ENCODE measurements at regions not wholly inside any gene's neighbourhood (a gene's known extent, or its start where the extent isn't known, plus 50 kb on each side); places are given as distances from the start of the nearest gene placed in this dataset.

DNA sequence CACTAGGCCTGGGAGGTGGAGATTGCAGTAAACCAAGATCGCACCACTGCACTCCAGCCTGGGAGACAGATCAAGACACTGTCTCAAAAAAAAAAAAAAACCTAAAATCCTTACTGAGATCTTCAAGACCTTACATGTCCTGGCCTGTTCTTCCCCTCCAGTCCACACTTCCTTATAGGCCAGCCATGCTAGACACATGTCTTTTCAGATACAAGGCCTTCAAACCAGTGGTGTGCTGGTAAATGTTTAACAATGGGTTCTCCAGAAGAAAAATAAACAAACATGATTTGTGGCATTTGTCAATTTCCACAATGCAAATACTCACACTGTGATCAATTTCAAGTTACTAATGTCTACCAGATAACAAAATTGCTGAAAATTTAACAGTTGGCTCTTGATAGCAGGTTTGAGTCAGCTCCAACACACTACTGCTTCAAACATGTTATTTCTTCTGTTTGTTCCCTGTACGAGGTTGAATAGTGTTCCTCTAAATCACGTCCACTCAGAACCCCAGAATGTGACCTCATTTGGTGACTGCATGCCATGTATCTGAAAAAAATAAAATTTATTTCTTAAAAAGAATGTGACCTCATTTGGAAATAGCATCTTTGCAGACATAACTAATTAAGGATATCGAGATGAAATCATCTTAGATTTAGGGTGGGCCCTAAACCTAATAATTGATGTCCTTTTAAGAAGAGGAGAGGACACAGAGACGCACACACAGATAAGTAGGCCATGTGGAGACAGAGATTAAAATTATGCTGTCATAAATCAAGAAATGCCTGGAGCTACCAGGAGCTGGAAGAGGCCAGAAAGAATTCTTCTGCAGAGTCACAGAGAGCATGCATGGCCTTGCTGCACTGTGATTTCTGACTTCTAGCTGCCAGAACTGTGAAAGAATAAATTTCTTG is 144.4 kb downstream of the ZNF674 start:
- H3K4me3 ChIP-seq (ENCODE audit: low read depth in 1 of 2, low read length in 2 of 2): no peak overlapping the region
- H3K27ac ChIP-seq (ENCODE audit: low read depth in 2 of 2, low read length in 1 of 2): no peak overlapping the region
- no peaks in the 10 kb centered on the region for H3K36me3 ChIP-seq (ENCODE audit: control insufficient read depth in 2 of 2, insufficient read depth in 2 of 2, low read length in 1 of 2)
- peaks cover 0 to 13% of the 10 kb centered on the region in 2 donors for H3K27me3 ChIP-seq (ENCODE audit: control insufficient read depth in 1 of 2, insufficient read depth in 2 of 2, low read length in 2 of 2)
- H3K9me3 ChIP-seq (ENCODE audit: control insufficient read depth in 2 of 2, insufficient read depth in 1 of 2, low read depth in 1 of 2, low read length in 1 of 2): no peaks in the 10 kb centered on the region
- 67 to 73% methylated on average over 5 of the region's 5 CpGs for WGBS, 2 donors
- no peaks in the 10 kb centered on the region for H3K4me1 ChIP-seq (ENCODE audit: control insufficient read depth in 2 of 2, insufficient read depth in 2 of 2, low read length in 1 of 2)

DNA sequence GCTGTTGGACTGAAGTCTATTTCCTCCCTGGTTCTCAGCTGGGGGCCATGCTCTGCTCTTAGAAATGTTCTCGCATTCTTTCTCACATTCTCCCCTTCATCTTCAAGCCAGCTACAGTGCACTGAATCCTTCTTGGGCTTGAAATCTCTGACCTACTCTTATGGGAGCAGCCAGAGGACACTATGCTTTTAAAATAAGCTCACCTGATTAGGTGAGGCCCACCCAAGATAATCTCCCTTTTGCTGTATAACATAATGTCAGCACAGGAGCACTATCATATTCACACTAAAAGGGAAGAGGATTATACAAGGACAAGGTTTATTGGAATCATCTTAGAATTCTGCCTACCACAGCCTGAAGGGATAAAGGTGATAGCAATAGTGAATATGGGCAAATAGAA is 146.3 kb downstream of the ZNF674 start:
- H3K9me3 ChIP-seq (ENCODE audit: control insufficient read depth in 2 of 2, insufficient read depth in 1 of 2, low read depth in 1 of 2, low read length in 1 of 2): no peaks in the 10 kb centered on the region
- H3K36me3 ChIP-seq (ENCODE audit: control insufficient read depth in 2 of 2, insufficient read depth in 2 of 2, low read length in 1 of 2): no peaks in the 10 kb centered on the region
- WGBS, 2 donors: 94 to 97% methylated on average over 1 of the region's 1 CpG
- no peaks in the 10 kb centered on the region for H3K4me1 ChIP-seq (ENCODE audit: control insufficient read depth in 2 of 2, insufficient read depth in 2 of 2, low read length in 1 of 2)
- no peak overlapping the region for H3K27ac ChIP-seq (ENCODE audit: low read depth in 2 of 2, low read length in 1 of 2)
- H3K27me3 ChIP-seq (ENCODE audit: control insufficient read depth in 1 of 2, insufficient read depth in 2 of 2, low read length in 2 of 2): peaks cover 0 to 6% of the 10 kb centered on the region in 2 donors
- no peak overlapping the region for H3K4me3 ChIP-seq (ENCODE audit: low read depth in 1 of 2, low read length in 2 of 2)

DNA sequence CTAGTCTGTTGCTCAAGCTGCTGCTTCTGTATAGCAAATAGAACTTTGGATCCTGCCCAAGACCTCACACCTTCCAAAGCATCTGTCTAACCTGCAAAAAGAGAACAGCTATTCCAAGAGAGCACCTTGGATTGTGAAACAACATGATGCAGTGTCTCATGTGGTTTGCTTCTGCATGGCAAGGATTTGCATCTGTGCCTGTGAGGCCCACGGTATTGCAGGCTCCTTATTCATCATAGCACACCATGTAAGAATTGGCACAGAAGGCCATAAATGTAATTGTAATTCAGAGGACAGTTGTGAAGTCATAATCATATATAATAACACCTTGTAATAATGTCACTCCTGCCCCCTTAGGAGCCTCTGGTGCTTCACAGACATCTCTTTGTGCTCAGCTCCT is 147.1 kb downstream of the ZNF674 start:
- no peaks in the 10 kb centered on the region for H3K36me3 ChIP-seq (ENCODE audit: control insufficient read depth in 2 of 2, insufficient read depth in 2 of 2, low read length in 1 of 2)
- 35 to 41% methylated on average over 1 of the region's 1 CpG for WGBS, 2 donors
- no peaks in the 10 kb centered on the region for H3K4me1 ChIP-seq (ENCODE audit: control insufficient read depth in 2 of 2, insufficient read depth in 2 of 2, low read length in 1 of 2)
- no peak overlapping the region for H3K4me3 ChIP-seq (ENCODE audit: low read depth in 1 of 2, low read length in 2 of 2)
- H3K9me3 ChIP-seq (ENCODE audit: control insufficient read depth in 2 of 2, insufficient read depth in 1 of 2, low read depth in 1 of 2, low read length in 1 of 2): no peaks in the 10 kb centered on the region
- no peak overlapping the region for H3K27ac ChIP-seq (ENCODE audit: low read depth in 2 of 2, low read length in 1 of 2)
- peaks cover 0 to 6% of the 10 kb centered on the region in 2 donors for H3K27me3 ChIP-seq (ENCODE audit: control insufficient read depth in 1 of 2, insufficient read depth in 2 of 2, low read length in 2 of 2)

DNA sequence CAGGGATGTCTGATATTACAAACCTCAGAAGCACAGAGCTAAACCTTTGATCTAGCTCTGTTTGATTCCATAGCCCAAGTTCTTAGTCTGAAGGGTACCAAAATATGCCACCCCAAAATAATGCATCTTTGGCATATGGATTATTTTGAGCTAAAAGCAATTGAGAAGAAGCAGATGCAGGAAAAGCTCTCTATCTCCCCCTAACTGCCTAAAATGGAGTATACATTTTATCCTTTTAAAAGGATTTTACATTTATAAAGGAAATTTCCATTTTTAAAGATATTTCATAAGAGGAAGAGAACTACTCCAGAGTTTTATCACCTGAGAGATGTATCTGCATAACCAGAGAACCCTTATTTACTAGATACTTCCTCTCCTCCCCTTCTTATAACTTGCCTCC is 158.7 kb downstream of the ZNF674 start:
- H3K27me3 ChIP-seq (ENCODE audit: control insufficient read depth in 1 of 2, insufficient read depth in 2 of 2, low read length in 2 of 2): peaks cover 0 to 7% of the 10 kb centered on the region in 2 donors
- H3K36me3 ChIP-seq (ENCODE audit: control insufficient read depth in 2 of 2, insufficient read depth in 2 of 2, low read length in 1 of 2): no peaks in the 10 kb centered on the region
- H3K4me1 ChIP-seq (ENCODE audit: control insufficient read depth in 2 of 2, insufficient read depth in 2 of 2, low read length in 1 of 2): no peaks in the 10 kb centered on the region
- peaks cover 0 to 3% of the 10 kb centered on the region in 2 donors for H3K9me3 ChIP-seq (ENCODE audit: control insufficient read depth in 2 of 2, insufficient read depth in 1 of 2, low read depth in 1 of 2, low read length in 1 of 2)
- H3K4me3 ChIP-seq (ENCODE audit: low read depth in 1 of 2, low read length in 2 of 2): no peak overlapping the region
- H3K27ac ChIP-seq (ENCODE audit: low read depth in 2 of 2, low read length in 1 of 2): no peak overlapping the region

DNA sequence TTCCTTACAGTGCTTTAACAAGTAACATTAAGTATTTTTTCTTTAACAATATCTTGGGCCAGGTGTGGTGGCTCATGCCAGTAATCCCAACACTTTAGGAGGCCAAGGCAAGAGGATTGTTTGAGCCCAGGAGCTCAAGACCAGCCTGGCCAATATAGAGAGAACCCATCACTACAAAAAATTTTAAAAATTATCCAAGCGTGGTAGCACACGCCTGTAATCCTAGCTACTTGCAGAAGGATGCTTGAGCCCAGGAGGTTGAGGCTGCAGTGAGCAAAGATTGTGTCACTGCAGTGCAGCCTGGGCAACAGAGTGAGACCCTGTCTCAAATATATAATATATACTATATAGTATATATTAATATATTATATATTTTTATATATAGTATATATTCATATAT is 162.2 kb downstream of the ZNF674 start:
- peaks cover 0 to 3% of the 10 kb centered on the region in 2 donors for H3K27me3 ChIP-seq (ENCODE audit: control insufficient read depth in 1 of 2, insufficient read depth in 2 of 2, low read length in 2 of 2)
- no peak overlapping the region for H3K4me3 ChIP-seq (ENCODE audit: low read depth in 1 of 2, low read length in 2 of 2)
- no peaks in the 10 kb centered on the region for H3K36me3 ChIP-seq (ENCODE audit: control insufficient read depth in 2 of 2, insufficient read depth in 2 of 2, low read length in 1 of 2)
- H3K4me1 ChIP-seq (ENCODE audit: control insufficient read depth in 2 of 2, insufficient read depth in 2 of 2, low read length in 1 of 2): no peaks in the 10 kb centered on the region
- no peak overlapping the region for H3K27ac ChIP-seq (ENCODE audit: low read depth in 2 of 2, low read length in 1 of 2)
- H3K9me3 ChIP-seq (ENCODE audit: control insufficient read depth in 2 of 2, insufficient read depth in 1 of 2, low read depth in 1 of 2, low read length in 1 of 2): no peaks in the 10 kb centered on the region
- WGBS, 2 donors: 95 to 98% methylated on average over 2 of the region's 2 CpGs

DNA sequence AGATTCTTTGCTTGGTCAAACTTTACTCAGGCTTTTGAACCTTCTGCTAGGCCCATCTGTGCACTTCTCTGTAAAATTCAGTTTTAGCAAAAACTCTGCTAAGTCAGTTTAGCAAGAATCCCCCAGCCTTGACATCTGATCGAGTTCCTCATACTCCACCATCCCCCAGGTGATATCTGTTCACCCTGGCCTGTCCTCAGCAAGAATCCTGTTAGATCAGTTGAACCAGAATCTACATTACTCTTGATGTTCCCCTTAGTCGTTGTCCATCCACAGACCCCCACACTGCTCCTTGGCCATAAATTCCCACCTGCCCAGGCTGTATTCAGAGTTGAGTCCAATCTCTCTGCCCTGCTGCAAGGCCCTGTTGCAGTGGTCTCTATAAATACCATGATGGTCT is 162.6 kb downstream of the ZNF674 start:
- Histone ChIP-seq H3K9me3 (ENCODE audit: control insufficient read depth in 2 of 2, insufficient read depth in 1 of 2, low read depth in 1 of 2, low read length in 1 of 2) (no peaks in the 10 kb centered on the region), H3K27ac (ENCODE audit: low read depth in 2 of 2, low read length in 1 of 2) (no peak overlapping the region), H3K27me3 (ENCODE audit: control insufficient read depth in 1 of 2, insufficient read depth in 2 of 2, low read length in 2 of 2) (no peaks in the 10 kb centered on the region), H3K4me1 (ENCODE audit: control insufficient read depth in 2 of 2, insufficient read depth in 2 of 2, low read length in 1 of 2) (no peaks in the 10 kb centered on the region), H3K36me3 (ENCODE audit: control insufficient read depth in 2 of 2, insufficient read depth in 2 of 2, low read length in 1 of 2) (no peaks in the 10 kb centered on the region), H3K4me3 (ENCODE audit: low read depth in 1 of 2, low read length in 2 of 2) (no peak overlapping the region)
- 83 to 84% methylated on average over 2 of the region's 2 CpGs for WGBS, 2 donors

DNA sequence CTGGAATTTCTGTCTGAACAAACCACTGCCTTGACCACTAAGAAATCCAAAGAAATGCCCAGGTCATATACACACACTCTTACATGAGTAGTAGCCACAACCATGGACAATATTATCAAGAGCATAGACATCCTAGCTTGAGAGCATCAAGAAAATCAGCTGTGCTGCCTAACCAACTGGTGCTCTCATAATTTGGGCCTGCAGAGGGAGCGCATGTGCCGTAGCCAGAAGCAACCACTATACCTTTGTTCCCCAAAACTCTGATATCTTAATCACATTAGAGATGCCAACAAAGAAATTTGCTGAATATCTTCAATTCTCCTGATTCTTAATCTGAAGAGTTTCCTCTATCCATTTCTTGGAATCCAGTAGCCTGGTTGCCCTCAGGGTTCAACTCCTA is 163.6 kb downstream of the ZNF674 start:
- WGBS, 2 donors: 65 to 67% methylated on average over 2 of the region's 2 CpGs
- H3K36me3 ChIP-seq (ENCODE audit: control insufficient read depth in 2 of 2, insufficient read depth in 2 of 2, low read length in 1 of 2): no peaks in the 10 kb centered on the region

DNA sequence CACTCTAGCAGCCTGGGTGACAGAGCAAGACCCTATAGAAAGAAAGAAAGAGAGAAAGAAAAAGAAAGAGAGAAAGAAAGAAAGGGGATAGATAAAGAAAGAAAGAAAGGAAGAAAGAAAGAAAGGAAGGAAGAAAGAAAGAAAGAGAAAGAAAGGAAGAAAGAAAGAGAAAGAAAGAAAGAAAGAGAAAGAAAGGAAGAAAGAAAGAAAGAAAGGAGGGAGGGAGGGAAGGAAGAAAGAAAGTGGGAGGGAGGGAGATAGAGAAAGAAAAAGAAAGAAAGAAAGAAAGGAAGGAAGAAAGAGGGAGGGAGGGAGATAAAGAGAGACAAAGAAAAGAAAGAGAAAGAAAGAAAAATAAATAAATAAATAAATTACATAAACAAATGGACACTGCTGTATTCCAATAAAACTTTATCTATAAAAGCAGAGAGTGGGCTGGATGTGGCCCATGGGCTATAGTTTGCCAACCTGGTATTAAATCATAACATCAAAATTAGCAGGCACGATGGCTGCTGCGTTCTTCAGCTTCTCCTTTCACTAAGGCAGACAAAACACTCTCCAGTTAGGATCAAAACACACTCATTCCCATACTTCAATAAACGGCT is 165.0 kb downstream of the ZNF674 start:
- WGBS, 2 donors: 62 to 68% methylated on average over 3 of the region's 3 CpGs
- no peaks in the 10 kb centered on the region for H3K36me3 ChIP-seq (ENCODE audit: control insufficient read depth in 2 of 2, insufficient read depth in 2 of 2, low read length in 1 of 2)

More for the DNA sequence above, 163.6 kb downstream of the ZNF674 start:
- no peak overlapping the region for H3K27ac ChIP-seq (ENCODE audit: low read depth in 2 of 2, low read length in 1 of 2)
- no peaks in the 10 kb centered on the region for H3K9me3 ChIP-seq (ENCODE audit: control insufficient read depth in 2 of 2, insufficient read depth in 1 of 2, low read depth in 1 of 2, low read length in 1 of 2)
- H3K27me3 ChIP-seq (ENCODE audit: control insufficient read depth in 1 of 2, insufficient read depth in 2 of 2, low read length in 2 of 2): no peaks in the 10 kb centered on the region
- H3K4me1 ChIP-seq (ENCODE audit: control insufficient read depth in 2 of 2, insufficient read depth in 2 of 2, low read length in 1 of 2): no peaks in the 10 kb centered on the region
- no peak overlapping the region for H3K4me3 ChIP-seq (ENCODE audit: low read depth in 1 of 2, low read length in 2 of 2)

DNA sequence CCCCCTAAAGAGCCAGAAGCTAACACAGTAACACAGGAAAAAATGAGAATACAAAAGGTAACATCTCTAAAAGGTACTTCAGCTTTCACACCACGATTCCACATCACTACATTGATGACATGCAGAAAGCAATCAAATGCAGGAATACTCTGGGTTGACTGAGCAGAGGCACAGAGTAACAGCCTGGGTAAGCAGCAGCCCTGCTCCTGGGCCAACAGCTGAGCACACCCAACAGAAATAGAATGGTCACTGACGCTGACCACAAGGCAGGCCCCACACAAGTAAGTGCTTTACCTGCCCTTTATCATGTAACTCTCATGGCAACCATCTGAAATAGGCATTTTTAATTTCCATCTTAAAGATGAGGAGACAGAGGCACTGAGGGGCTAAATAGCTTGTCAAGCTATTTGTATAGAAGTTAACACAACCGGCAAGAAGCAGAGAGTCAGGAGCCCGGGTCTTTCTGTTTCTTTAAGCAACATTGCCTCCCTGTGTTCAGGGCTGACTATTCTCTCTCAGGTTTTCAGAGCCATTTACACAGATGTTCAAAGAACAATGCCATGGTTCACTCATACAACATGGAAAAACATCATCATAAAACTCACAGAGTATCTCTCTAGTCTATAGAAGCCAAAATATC is 168.9 kb downstream of the ZNF674 start:
- H3K36me3 ChIP-seq (ENCODE audit: control insufficient read depth in 2 of 2, insufficient read depth in 2 of 2, low read length in 1 of 2): no peaks in the 10 kb centered on the region
- H3K27ac ChIP-seq (ENCODE audit: low read depth in 2 of 2, low read length in 1 of 2): no peak overlapping the region
- no peaks in the 10 kb centered on the region for H3K4me1 ChIP-seq (ENCODE audit: control insufficient read depth in 2 of 2, insufficient read depth in 2 of 2, low read length in 1 of 2)
- H3K27me3 ChIP-seq (ENCODE audit: control insufficient read depth in 1 of 2, insufficient read depth in 2 of 2, low read length in 2 of 2): no peaks in the 10 kb centered on the region
- no peaks in the 10 kb centered on the region for H3K9me3 ChIP-seq (ENCODE audit: control insufficient read depth in 2 of 2, insufficient read depth in 1 of 2, low read depth in 1 of 2, low read length in 1 of 2)
- 29 to 48% methylated on average over 4 of the region's 4 CpGs for WGBS, 2 donors
- H3K4me3 ChIP-seq (ENCODE audit: low read depth in 1 of 2, low read length in 2 of 2): no peak overlapping the region

More for the DNA sequence above, 165.0 kb downstream of the ZNF674 start:
- H3K27me3 ChIP-seq (ENCODE audit: control insufficient read depth in 1 of 2, insufficient read depth in 2 of 2, low read length in 2 of 2): no peaks in the 10 kb centered on the region
- no peak overlapping the region for H3K4me3 ChIP-seq (ENCODE audit: low read depth in 1 of 2, low read length in 2 of 2)
- no peaks in the 10 kb centered on the region for H3K9me3 ChIP-seq (ENCODE audit: control insufficient read depth in 2 of 2, insufficient read depth in 1 of 2, low read depth in 1 of 2, low read length in 1 of 2)
- H3K27ac ChIP-seq (ENCODE audit: low read depth in 2 of 2, low read length in 1 of 2): no peak overlapping the region
- no peaks in the 10 kb centered on the region for H3K4me1 ChIP-seq (ENCODE audit: control insufficient read depth in 2 of 2, insufficient read depth in 2 of 2, low read length in 1 of 2)

All from esophagus (tissue), 2 donors.